Mesothelial cell of epicardium (in vitro differentiated cells): ENCODE measurements at regions not wholly inside any gene's neighbourhood (a gene's known extent, or its start where the extent isn't known, plus 50 kb on each side); places are given as distances from the start of the nearest gene placed in this dataset.
"Not testable (repeated sequence)": the region's sequence is repeated elsewhere in the genome, so short reads cannot be mapped to it uniquely, and the experiment has no call there.

Experiments
- DNase-seq, 2 experiments: peaks; one replicate each; pipeline ENCODE4 v3.0.0; 2021; ENCODE audit warnings: low spot score in 2 of 2; ENCODE audit not compliant: unreplicated experiment in 2 of 2
- H3K27ac Mint-ChIP-seq: 2 replicates; pipeline ENCODE4 v1.8.0; 2021; ENCODE audit warnings: mixed read lengths
- H3K27me3 Mint-ChIP-seq: 2 replicates; pipeline ENCODE4 v1.8.0; 2021; ENCODE audit warnings: low read depth, mixed read lengths
- H3K36me3 Mint-ChIP-seq: 2 replicates; pipeline ENCODE4 v1.8.0; 2021; ENCODE audit warnings: mixed read lengths
- H3K4me1 Mint-ChIP-seq: 2 replicates; pipeline ENCODE4 v1.8.0; 2021; ENCODE audit warnings: mixed read lengths
- H3K4me3 Mint-ChIP-seq: 2 replicates; pipeline ENCODE4 v1.8.0; 2021; ENCODE audit warnings: mild to moderate bottlenecking, moderate library complexity, mixed read lengths
- H3K9me3 Mint-ChIP-seq: 2 replicates; pipeline ENCODE4 v1.8.0; 2021; ENCODE audit warnings: mixed read lengths
- CTCF ChIP-seq: fragments of 200-600 bp; sonication (generic); IDR thresholded peaks from one replicate; pipeline ENCODE4 v1.5.0; 2021; ENCODE audit warnings: antibody characterized with exemption; ENCODE audit not compliant: unreplicated experiment

DNA sequence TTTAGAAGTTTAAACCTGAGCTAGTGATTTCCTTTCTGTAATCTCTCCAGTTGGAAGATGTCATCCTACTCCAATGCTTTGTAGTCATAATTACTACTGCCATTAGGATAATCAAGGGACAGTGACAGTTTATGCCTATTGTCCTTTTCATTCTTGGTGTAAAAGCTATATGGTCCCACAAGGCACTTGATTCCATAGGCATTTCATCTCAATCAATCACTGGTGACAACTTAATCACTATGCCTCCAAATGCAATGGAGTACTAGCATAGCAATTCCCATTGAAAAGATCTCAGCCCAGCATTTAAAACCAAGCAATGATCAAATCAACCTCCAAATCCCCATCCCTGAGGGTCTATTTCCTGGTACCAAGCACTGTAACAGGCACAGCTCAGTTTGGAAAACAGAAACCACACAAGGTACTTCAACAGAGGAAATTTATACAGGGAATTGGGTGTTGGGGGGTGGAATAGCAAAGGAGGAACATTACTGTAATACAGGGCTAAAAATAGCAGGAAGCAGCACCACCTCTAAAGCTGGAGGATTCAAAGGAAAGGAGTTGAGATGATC, 51.0 kb downstream of the FHIP2A start:
- Mint-ChIP-seq H3K4me3 (no peak overlapping the region), H3K9me3 (no peaks in the 10 kb centered on the region), H3K4me1 (peaks cover 25% of the 10 kb centered on the region), H3K27me3 (no peaks in the 10 kb centered on the region), H3K36me3 (peaks cover 2% of the 10 kb centered on the region), H3K27ac (no peak overlapping the region)
- no peak for DNase-seq
- TF ChIP-seq CTCF, result no peak

DNA sequence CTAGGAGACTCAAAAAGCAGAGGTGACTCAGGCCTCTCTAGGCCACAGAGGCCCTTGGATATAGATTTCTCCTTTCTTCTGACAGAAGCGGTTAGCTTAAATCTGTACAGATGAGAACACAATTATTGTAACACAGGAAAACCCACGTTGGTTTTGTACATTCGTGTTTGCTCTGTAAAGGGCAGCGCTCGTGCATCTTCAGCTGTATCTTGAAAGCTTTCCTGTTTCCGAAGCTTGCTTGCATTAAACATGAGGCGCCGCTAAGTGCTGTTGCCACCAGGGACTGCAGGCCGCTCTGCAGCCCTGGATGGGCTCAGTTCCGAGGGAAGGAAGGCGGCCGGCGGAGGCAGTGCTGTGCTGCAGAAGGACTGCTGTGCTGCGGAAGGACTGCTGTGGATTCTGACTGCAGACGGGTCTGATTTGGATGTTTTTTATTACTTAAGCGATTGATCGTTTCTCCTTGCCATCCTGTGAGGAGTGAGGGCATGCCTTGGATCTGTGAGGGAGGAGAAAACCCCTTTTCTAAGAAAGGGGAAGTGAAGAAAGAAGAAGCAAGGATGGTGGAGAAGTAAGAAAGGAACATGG, 53.3 kb downstream of the FHIP2A start:
- peaks cover 29% of the 10 kb centered on the region for H3K4me1 Mint-ChIP-seq
- DNase-seq, result peak in 1 of 2 experiments; percentile 47
- no peaks in the 10 kb centered on the region for H3K9me3 Mint-ChIP-seq
- no peak for TF ChIP-seq CTCF
- no peak overlapping the region for H3K27ac Mint-ChIP-seq
- H3K27me3 Mint-ChIP-seq, result no peaks in the 10 kb centered on the region
- no peak overlapping the region for H3K4me3 Mint-ChIP-seq
- no peaks in the 10 kb centered on the region for H3K36me3 Mint-ChIP-seq

GRCh38 chr10:114875590-114876081, 54.1 kb downstream of the FHIP2A start:
- not testable (repeated sequence) for H3K27ac Mint-ChIP-seq, H3K27me3 Mint-ChIP-seq, H3K36me3 Mint-ChIP-seq, H3K9me3 Mint-ChIP-seq, H3K4me3 Mint-ChIP-seq, DNase-seq
- peaks cover 27% of the 10 kb centered on the region for H3K4me1 Mint-ChIP-seq

DNA sequence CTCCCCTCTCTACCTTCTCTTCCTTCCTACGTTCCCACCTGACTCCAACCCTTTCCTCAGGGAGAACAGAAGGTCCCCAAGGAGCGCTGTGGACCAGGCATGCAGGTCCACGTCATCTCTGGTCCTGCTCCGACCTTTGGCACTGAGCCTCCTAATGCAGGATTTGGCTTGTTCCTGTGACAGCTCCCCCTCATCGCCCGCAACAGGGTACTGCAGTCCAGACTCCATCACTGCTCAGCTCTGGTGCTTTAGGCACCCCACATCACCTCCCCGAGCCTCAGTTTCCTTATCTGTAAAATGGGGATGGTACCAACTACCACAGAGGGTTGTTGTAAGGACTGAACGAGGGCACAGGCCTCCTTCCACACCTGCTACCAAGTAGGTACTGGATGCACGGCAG, 54.6 kb downstream of the FHIP2A start:
- H3K27ac Mint-ChIP-seq, result no peak overlapping the region
- H3K36me3 Mint-ChIP-seq, result no peaks in the 10 kb centered on the region
- H3K27me3 Mint-ChIP-seq, result no peaks in the 10 kb centered on the region
- no peak for TF ChIP-seq CTCF
- no peaks in the 10 kb centered on the region for H3K9me3 Mint-ChIP-seq
- H3K4me1 Mint-ChIP-seq, result peaks cover 32% of the 10 kb centered on the region
- no peak overlapping the region for H3K4me3 Mint-ChIP-seq
- no peak for DNase-seq

GRCh38 chr10:114876602-114877300, 55.2 kb downstream of the FHIP2A start:
- Mint-ChIP-seq H3K4me1 (peaks cover 35% of the 10 kb centered on the region), H3K36me3 (no peaks in the 10 kb centered on the region), H3K27me3 (no peaks in the 10 kb centered on the region), H3K27ac (no peak overlapping the region), H3K4me3 (no peak overlapping the region), H3K9me3 (no peaks in the 10 kb centered on the region)
- peak; percentile 66 for TF ChIP-seq CTCF
- peak; percentile 56 to 78 for DNase-seq

- H3K4me1 Mint-ChIP-seq, result peaks cover 40% of the 10 kb centered on the region
- no peak overlapping the region for H3K27ac Mint-ChIP-seq
- H3K9me3 Mint-ChIP-seq, result no peaks in the 10 kb centered on the region
- no peaks in the 10 kb centered on the region for H3K27me3 Mint-ChIP-seq
- peak; percentile 10 for TF ChIP-seq CTCF
- no peak overlapping the region for H3K4me3 Mint-ChIP-seq
- no peaks in the 10 kb centered on the region for H3K36me3 Mint-ChIP-seq
- no peak for DNase-seq
Observed at GRCh38 chr10:114877301-114877644, 55.7 kb downstream of the FHIP2A start.
